Lung (tissue), 11 donors: ENCODE measurements at regions not wholly inside any gene's neighbourhood (a gene's known extent, or its start where the extent isn't known, plus 50 kb on each side); places are given as distances from the start of the nearest gene placed in this dataset.

Experiments used
- ATAC-seq: fragments of 200-7000 bp; cut with Tn5 transposase; one replicate; pipeline ENCODE4 v1.9.1; 2020; ENCODE audit warnings: moderate number of reproducible peaks; ENCODE audit not compliant: insufficient read depth, low FRiP score
- DNase-seq, 3 donors: peaks; one replicate each; pipeline ENCODE4 v3.0.0-alpha.2; 2013 to 2017
- H3K27ac ChIP-seq, 2 donors: one replicate each; pipeline ENCODE4 v1.5.1; 2013; ENCODE audit warnings: mild to moderate bottlenecking in 2 of 2, moderate library complexity in 2 of 2, control low read depth in 1 of 2, inconsistent platforms in 1 of 2, low read depth in 1 of 2, low read length in 1 of 2
- H3K27me3 ChIP-seq, 3 donors: one replicate each; pipeline ENCODE4 v1.5.1; 2013; ENCODE audit warnings: low read length in 2 of 3; ENCODE audit not compliant: control insufficient read depth in 3 of 3, insufficient read depth in 3 of 3
- H3K36me3 ChIP-seq, 4 donors: one replicate each; pipeline ENCODE4 v1.5.1; 2013; ENCODE audit warnings: low read length in 4 of 4, mild to moderate bottlenecking in 1 of 4, moderate library complexity in 1 of 4; ENCODE audit not compliant: control insufficient read depth in 4 of 4, insufficient read depth in 4 of 4
- H3K4me1 ChIP-seq, 5 donors: one replicate each; pipeline ENCODE4 v1.5.1; 2013; ENCODE audit warnings: low read length in 5 of 5, mild to moderate bottlenecking in 2 of 5, moderate library complexity in 1 of 5; ENCODE audit not compliant: control insufficient read depth in 5 of 5, insufficient read depth in 5 of 5
- H3K4me3 ChIP-seq: one replicate; pipeline ENCODE4 v1.5.1; 2013; ENCODE audit warnings: mild to moderate bottlenecking, control low read depth, moderate library complexity
- H3K9ac ChIP-seq, 2 donors: one replicate each; pipeline ENCODE4 v1.5.1; 2013; ENCODE audit warnings: low read length in 2 of 2, control low read depth in 1 of 2; ENCODE audit not compliant: insufficient read depth in 1 of 2
- H3K9me3 ChIP-seq, 4 donors: one replicate each; pipeline ENCODE4 v1.5.1; 2013; ENCODE audit warnings: low read length in 3 of 4, mild to moderate bottlenecking in 1 of 4, moderate library complexity in 1 of 4; ENCODE audit not compliant: control insufficient read depth in 4 of 4, insufficient read depth in 3 of 4
- WGBS, 2 donors: extraction: QIAGEN DNeasy Blood & Tissue Kit; methylation state at CpG; one replicate each; pipeline ENCODE4 v1.1.7; 2013; 5-methylcytosine and 5-hydroxymethylcytosine counted together
- TF ChIP-seq, protein P1 (sequence below): IDR thresholded peaks from 2 replicates; pipeline ENCODE4 v1.5.1; 2012; ENCODE audit warnings: mild to moderate bottlenecking; ENCODE audit errors: control extremely low read depth, extremely low read depth
- donor health status: control.
- donor health status: control.
- donor health status: Bipolar disorder and iron deficiency.
- donor health status: healthy.
- donor health status: DM: yes; HTN: yes; CAD: no.

- no peak overlapping the region for H3K4me3 ChIP-seq
- TF ChIP-seq, protein P1, sequence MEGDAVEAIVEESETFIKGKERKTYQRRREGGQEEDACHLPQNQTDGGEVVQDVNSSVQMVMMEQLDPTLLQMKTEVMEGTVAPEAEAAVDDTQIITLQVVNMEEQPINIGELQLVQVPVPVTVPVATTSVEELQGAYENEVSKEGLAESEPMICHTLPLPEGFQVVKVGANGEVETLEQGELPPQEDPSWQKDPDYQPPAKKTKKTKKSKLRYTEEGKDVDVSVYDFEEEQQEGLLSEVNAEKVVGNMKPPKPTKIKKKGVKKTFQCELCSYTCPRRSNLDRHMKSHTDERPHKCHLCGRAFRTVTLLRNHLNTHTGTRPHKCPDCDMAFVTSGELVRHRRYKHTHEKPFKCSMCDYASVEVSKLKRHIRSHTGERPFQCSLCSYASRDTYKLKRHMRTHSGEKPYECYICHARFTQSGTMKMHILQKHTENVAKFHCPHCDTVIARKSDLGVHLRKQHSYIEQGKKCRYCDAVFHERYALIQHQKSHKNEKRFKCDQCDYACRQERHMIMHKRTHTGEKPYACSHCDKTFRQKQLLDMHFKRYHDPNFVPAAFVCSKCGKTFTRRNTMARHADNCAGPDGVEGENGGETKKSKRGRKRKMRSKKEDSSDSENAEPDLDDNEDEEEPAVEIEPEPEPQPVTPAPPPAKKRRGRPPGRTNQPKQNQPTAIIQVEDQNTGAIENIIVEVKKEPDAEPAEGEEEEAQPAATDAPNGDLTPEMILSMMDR, result no peak
- WGBS, 2 donors, result 20 to 48% methylated on average over 5 of the region's 5 CpGs
These were observed 1558.6 kb upstream of the RAG2 start for GRCh38 chr11:38156495-38157146.

GRCh38 chr11:38155856-38156255 is 1557.8 kb upstream of the RAG2 start:
- H3K4me1 ChIP-seq, result no peaks in the 10 kb centered on the region
- TF ChIP-seq, protein P1, result no peak
- H3K9me3 ChIP-seq, result no peaks in the 10 kb centered on the region
- ATAC-seq (no peak), DNase-seq (no peak)
- 58 to 67% methylated on average over 1 of the region's 1 CpG for WGBS, 2 donors
- no peak overlapping the region for H3K9ac ChIP-seq
- H3K27me3 ChIP-seq, result no peaks in the 10 kb centered on the region
- H3K27ac ChIP-seq, result no peak overlapping the region
- no peaks in the 10 kb centered on the region for H3K36me3 ChIP-seq
- H3K4me3 ChIP-seq, result no peak overlapping the region

More at GRCh38 chr11:38156495-38157146, 1558.6 kb upstream of the RAG2 start:
- no peaks in the 10 kb centered on the region for H3K36me3 ChIP-seq
- H3K27me3 ChIP-seq, result no peaks in the 10 kb centered on the region
- ATAC-seq, result no peak
- H3K9ac ChIP-seq, result no peak overlapping the region
- DNase-seq, result no peak
- H3K4me1 ChIP-seq, result no peaks in the 10 kb centered on the region
- no peaks in the 10 kb centered on the region for H3K9me3 ChIP-seq
- H3K27ac ChIP-seq, result no peak overlapping the region

DNA sequence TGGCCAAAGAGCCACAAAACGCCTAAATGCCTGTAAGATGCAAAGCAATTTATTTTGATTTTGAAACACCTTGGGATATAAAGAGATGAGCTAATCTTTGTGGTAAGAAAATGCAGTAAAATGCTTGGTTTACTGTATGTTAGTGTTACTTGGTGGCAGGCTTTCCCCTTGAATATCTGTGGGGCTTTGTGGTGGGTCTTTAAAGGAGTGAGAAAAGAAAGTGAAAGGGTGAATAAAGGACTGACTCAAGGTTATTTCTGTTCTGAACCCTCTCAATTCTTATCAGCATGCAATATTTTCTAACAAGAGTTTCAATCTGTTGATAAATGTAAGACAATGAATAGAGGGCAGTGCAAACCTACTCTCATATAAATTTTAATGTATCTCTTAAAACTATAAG is 1555.9 kb upstream of the RAG2 start:
- Histone ChIP-seq H3K36me3 (no peaks in the 10 kb centered on the region), H3K9me3 (no peaks in the 10 kb centered on the region), H3K4me3 (no peak overlapping the region), H3K27me3 (no peaks in the 10 kb centered on the region), H3K4me1 (no peaks in the 10 kb centered on the region), H3K27ac (no peak overlapping the region), H3K9ac (no peak overlapping the region)
- TF ChIP-seq, protein P1, result no peak
- WGBS, 2 donors, result 76 to 77% methylated on average over 1 of the region's 1 CpG
- no peak for DNase-seq
- no peak for ATAC-seq

GRCh38 chr11:38143852-38144251 is 1545.8 kb upstream of the RAG2 start:
- Histone ChIP-seq H3K9ac (no peak overlapping the region), H3K27ac (no peak overlapping the region), H3K9me3 (no peaks in the 10 kb centered on the region), H3K36me3 (no peaks in the 10 kb centered on the region), H3K4me1 (no peaks in the 10 kb centered on the region), H3K4me3 (no peak overlapping the region), H3K27me3 (no peaks in the 10 kb centered on the region)
- TF ChIP-seq, protein P1, result no peak
- ATAC-seq (no peak), DNase-seq (no peak)
- WGBS, 2 donors, result 74 to 86% methylated on average over 3 of the region's 3 CpGs
